Neural progenitor cell (in vitro differentiated cells): ENCODE measurements at regions not wholly inside any gene's neighbourhood (a gene's known extent, or its start where the extent isn't known, plus 50 kb on each side); places are given as distances from the start of the nearest gene placed in this dataset.
A peak's percentile ranks its signal among the peaks of the same experiment; 100 is the strongest.
"Not testable (repeated sequence)": the region's sequence is repeated elsewhere in the genome, so short reads cannot be mapped to it uniquely, and the experiment has no call there.

Experiments
- DNase-seq: peaks from one replicate; pipeline ENCODE4 v3.0.0-alpha.2; 2016; ENCODE audit warnings: low spot score
- H2AFZ ChIP-seq: fragments of 200-600 bp; sonication (generic); replicated peaks from 2 replicates; pipeline ENCODE4 v1.6.1; 2016; ENCODE audit warnings: antibody characterized with exemption
- H3F3A ChIP-seq: fragments of 200-600 bp; sonication (generic); 2 replicates; pipeline ENCODE4 v1.6.1; 2016; ENCODE audit warnings: antibody characterized with exemption, low read depth
- H3K27ac ChIP-seq: fragments of 200-600 bp; sonication (generic); 2 replicates; pipeline ENCODE4 v1.5.1; 2016; ENCODE audit warnings: mild to moderate bottlenecking
- H3K27me3 ChIP-seq: fragments of 200-600 bp; sonication (generic); 2 replicates; pipeline ENCODE4 v1.6.1; 2016; ENCODE audit warnings: mild to moderate bottlenecking, moderate library complexity
- H3K36me3 ChIP-seq: fragments of 200-600 bp; sonication (generic); 2 replicates; pipeline ENCODE4 v1.5.1; 2016
- H3K4me1 ChIP-seq: fragments of 200-600 bp; sonication (generic); 2 replicates; pipeline ENCODE4 v1.6.1; 2016; ENCODE audit warnings: mixed run types
- H3K4me2 ChIP-seq: fragments of 200-600 bp; sonication (generic); 2 replicates; pipeline ENCODE4 v1.6.1; 2016
- H3K4me3 ChIP-seq: fragments of 200-600 bp; sonication (generic); 2 replicates; pipeline ENCODE4 v1.5.1; 2016
- H3K79me2 ChIP-seq: fragments of 200-600 bp; sonication (generic); 2 replicates; pipeline ENCODE4 v1.6.1; 2016; ENCODE audit warnings: low read depth
- H3K9ac ChIP-seq: fragments of 200-600 bp; sonication (generic); 2 replicates; pipeline ENCODE4 v1.6.1; 2016
- H3K9me3 ChIP-seq: fragments of 200-600 bp; sonication (generic); 2 replicates; pipeline ENCODE4 v1.5.1; 2016; ENCODE audit warnings: low read depth
- H4K20me1 ChIP-seq: fragments of 200-600 bp; sonication (generic); 2 replicates; pipeline ENCODE4 v1.6.1; 2016; ENCODE audit warnings: low read depth
- H3K27ac Mint-ChIP-seq: 3 replicates; pipeline ENCODE4 v1.8.0; 2021; ENCODE audit warnings: mixed read lengths
- H3K27me3 Mint-ChIP-seq: 2 replicates; pipeline ENCODE4 v1.8.0; 2022; ENCODE audit warnings: low read depth, mild to moderate bottlenecking, inconsistent platforms, moderate library complexity, mixed read lengths; ENCODE audit not compliant: insufficient read depth
- H3K36me3 Mint-ChIP-seq: 3 replicates; pipeline ENCODE4 v1.8.0; 2021; ENCODE audit warnings: mixed read lengths
- H3K4me1 Mint-ChIP-seq: 3 replicates; pipeline ENCODE4 v1.8.0; 2021; ENCODE audit warnings: mixed read lengths
- H3K4me3 Mint-ChIP-seq: 3 replicates; pipeline ENCODE4 v1.8.0; 2021; ENCODE audit warnings: mild to moderate bottlenecking, moderate library complexity, mixed read lengths
- H3K9me3 Mint-ChIP-seq: 3 replicates; pipeline ENCODE4 v1.8.0; 2020; ENCODE audit warnings: mixed read lengths
- EZH2 ChIP-seq: fragments of 200-600 bp; sonication (generic); IDR thresholded peaks from 2 replicates; pipeline ENCODE4 v1.6.1; 2017; ENCODE audit warnings: antibody characterized with exemption, mild to moderate bottlenecking, moderate library complexity
- EZH2phosphoT487 ChIP-seq: fragments of 200-600 bp; sonication (generic); IDR thresholded peaks from 2 replicates; pipeline ENCODE4 v1.6.1; 2017; ENCODE audit warnings: antibody characterized with exemption
- TF ChIP-seq, protein P1 (sequence below): fragments of 200-600 bp; sonication (generic); IDR thresholded peaks from 2 replicates; pipeline ENCODE4 v1.5.1; 2017; ENCODE audit warnings: antibody characterized with exemption, mild to moderate bottlenecking

GRCh38 chr4:124157396-124158083, 555.0 kb downstream of the ANKRD50 start:
- Histone ChIP-seq H3K4me3 (no peak overlapping the region), H2AFZ (no peak overlapping the region), H3K79me2 (no peaks in the 10 kb centered on the region), H3K9ac (no peak overlapping the region), H3K9me3 (no peaks in the 10 kb centered on the region), H3K27ac (no peak overlapping the region), H3K27me3 (no peaks in the 10 kb centered on the region), H3K36me3 (no peaks in the 10 kb centered on the region), H3K4me2 (no peak overlapping the region), H4K20me1 (no peaks in the 10 kb centered on the region), H3K4me1 (no peaks in the 10 kb centered on the region), H3F3A (no peaks in the 10 kb centered on the region)
- H3K27ac Mint-ChIP-seq, result no peak overlapping the region
- no peak overlapping the region for H3K4me3 Mint-ChIP-seq
- H3K4me1 Mint-ChIP-seq, result no peaks in the 10 kb centered on the region
- H3K27me3 Mint-ChIP-seq, result no peaks in the 10 kb centered on the region
- TF ChIP-seq, protein P1, sequence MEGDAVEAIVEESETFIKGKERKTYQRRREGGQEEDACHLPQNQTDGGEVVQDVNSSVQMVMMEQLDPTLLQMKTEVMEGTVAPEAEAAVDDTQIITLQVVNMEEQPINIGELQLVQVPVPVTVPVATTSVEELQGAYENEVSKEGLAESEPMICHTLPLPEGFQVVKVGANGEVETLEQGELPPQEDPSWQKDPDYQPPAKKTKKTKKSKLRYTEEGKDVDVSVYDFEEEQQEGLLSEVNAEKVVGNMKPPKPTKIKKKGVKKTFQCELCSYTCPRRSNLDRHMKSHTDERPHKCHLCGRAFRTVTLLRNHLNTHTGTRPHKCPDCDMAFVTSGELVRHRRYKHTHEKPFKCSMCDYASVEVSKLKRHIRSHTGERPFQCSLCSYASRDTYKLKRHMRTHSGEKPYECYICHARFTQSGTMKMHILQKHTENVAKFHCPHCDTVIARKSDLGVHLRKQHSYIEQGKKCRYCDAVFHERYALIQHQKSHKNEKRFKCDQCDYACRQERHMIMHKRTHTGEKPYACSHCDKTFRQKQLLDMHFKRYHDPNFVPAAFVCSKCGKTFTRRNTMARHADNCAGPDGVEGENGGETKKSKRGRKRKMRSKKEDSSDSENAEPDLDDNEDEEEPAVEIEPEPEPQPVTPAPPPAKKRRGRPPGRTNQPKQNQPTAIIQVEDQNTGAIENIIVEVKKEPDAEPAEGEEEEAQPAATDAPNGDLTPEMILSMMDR, result no peak
- TF ChIP-seq EZH2 (no peak), EZH2phosphoT487 (no peak)
- H3K9me3 Mint-ChIP-seq, result peaks cover 6% of the 10 kb centered on the region
- no peaks in the 10 kb centered on the region for H3K36me3 Mint-ChIP-seq
- DNase-seq, result no peak

- Histone ChIP-seq H3K27me3 (no peaks in the 10 kb centered on the region), H3K4me3 (no peak overlapping the region), H2AFZ (no peak overlapping the region), H3K9me3 (no peaks in the 10 kb centered on the region), H3K9ac (no peak overlapping the region), H3K4me1 (no peaks in the 10 kb centered on the region), H4K20me1 (no peaks in the 10 kb centered on the region), H3F3A (no peaks in the 10 kb centered on the region), H3K36me3 (no peaks in the 10 kb centered on the region), H3K4me2 (no peak overlapping the region), H3K79me2 (no peaks in the 10 kb centered on the region), H3K27ac (no peak overlapping the region)
- Mint-ChIP-seq H3K9me3 (peaks cover 5% of the 10 kb centered on the region), H3K27ac (no peak overlapping the region), H3K27me3 (no peaks in the 10 kb centered on the region), H3K4me3 (no peak overlapping the region), H3K4me1 (peaks cover 10% of the 10 kb centered on the region), H3K36me3 (no peaks in the 10 kb centered on the region)
- DNase-seq, result no peak
- TF ChIP-seq EZH2 (no peak), EZH2phosphoT487 (no peak)
- TF ChIP-seq, protein P1, result no peak
Measured at GRCh38 chr4:124163401-124163800, 549.1 kb downstream of the ANKRD50 start.

GRCh38 chr4:124167602-124168001, 544.9 kb downstream of the ANKRD50 start:
- Histone ChIP-seq H3K27ac (no peak overlapping the region), H3F3A (no peaks in the 10 kb centered on the region), H3K4me1 (no peaks in the 10 kb centered on the region), H2AFZ (peak overlapping the region; percentile 12), H3K27me3 (no peaks in the 10 kb centered on the region), H3K9ac (no peak overlapping the region), H3K36me3 (no peaks in the 10 kb centered on the region), H3K9me3 (no peaks in the 10 kb centered on the region), H3K79me2 (no peaks in the 10 kb centered on the region), H3K4me3 (no peak overlapping the region), H3K4me2 (no peak overlapping the region), H4K20me1 (no peaks in the 10 kb centered on the region)
- Mint-ChIP-seq H3K4me1 (peaks cover 10% of the 10 kb centered on the region), H3K27me3 (no peaks in the 10 kb centered on the region), H3K27ac (no peak overlapping the region), H3K4me3 (no peak overlapping the region), H3K9me3 (peaks cover 10% of the 10 kb centered on the region), H3K36me3 (no peaks in the 10 kb centered on the region)
- DNase-seq, result no peak
- TF ChIP-seq, protein P1, result no peak
- TF ChIP-seq EZH2 (no peak), EZH2phosphoT487 (no peak)

GRCh38 chr4:124169524-124169923, 543.0 kb downstream of the ANKRD50 start:
- not testable (repeated sequence) for H2AFZ ChIP-seq, H3K79me2 ChIP-seq, DNase-seq, H3K27me3 Mint-ChIP-seq, H3K36me3 Mint-ChIP-seq, H3K27me3 ChIP-seq, H3K4me3 Mint-ChIP-seq, H3K36me3 ChIP-seq, H3K4me1 Mint-ChIP-seq, H3K27ac Mint-ChIP-seq, H3K4me1 ChIP-seq, H3F3A ChIP-seq, H3K9ac ChIP-seq, H3K4me3 ChIP-seq, H3K9me3 ChIP-seq, H3K27ac ChIP-seq, H4K20me1 ChIP-seq, H3K4me2 ChIP-seq
- peaks cover 10% of the 10 kb centered on the region for H3K9me3 Mint-ChIP-seq
